ENCODE measurements at regions not wholly inside any gene's neighbourhood (a gene's known extent, or its start where the extent isn't known, plus 50 kb on each side); places are given as distances from the start of the nearest gene placed in this dataset.

GRCh38 chrX:141455103-141455502 is 129.4 kb downstream of the SPANXA1 start:
- H3K9me1 ChIP-seq (ENCODE audit: control insufficient read depth, extremely low read depth, insufficient read depth, low read length) = no peaks in the 10 kb centered on the region
- TF ChIP-seq EZH2 (IDR thresholded peaks at IDR 0.05; ENCODE audit: low read length) (no peak), CTCF (optimal IDR thresholded peaks at IDR 0.05 in 1 of 3, IDR thresholded peaks at IDR 0.05 in 1 of 3, conservative IDR thresholded peaks at IDR 0.05 in 1 of 3; ENCODE audit: extremely low read depth in 1 of 3, insufficient read depth in 2 of 3, low read length in 3 of 3) (no peak)
- no peak for DNase-seq (ENCODE audit: low read depth, low spot score)
- no peaks in the 10 kb centered on the region for H3K36me3 ChIP-seq (ENCODE audit: control insufficient read depth in 2 of 2, extremely low read depth in 1 of 2, insufficient read depth in 2 of 2, low read length in 2 of 2)
- H3K9me3 ChIP-seq (ENCODE audit: control insufficient read depth, low read depth, low read length) = no peaks in the 10 kb centered on the region
- no peaks in the 10 kb centered on the region for H3K79me2 ChIP-seq (ENCODE audit: control insufficient read depth, insufficient read depth, low read length)
- dilution Hi-C loops (cut with MboI; ENCODE audit: extremely low pct_ligation_motif_present, low sequenced_read_pairs) = no loop called here
- no peak for FAIRE-seq
- H3K27ac ChIP-seq (ENCODE audit: control insufficient read depth, insufficient read depth, low read length) = no peak overlapping the region
- H3K4me2 ChIP-seq (ENCODE audit: control insufficient read depth, extremely low read depth, insufficient read depth, low read depth, low read length) = no peak overlapping the region
- H3K4me1 ChIP-seq (ENCODE audit: control insufficient read depth, extremely low read depth, insufficient read depth, low read length) = no peaks in the 10 kb centered on the region
- no peaks in the 10 kb centered on the region for H3K27me3 ChIP-seq (ENCODE audit: control insufficient read depth, extremely low read depth, insufficient read depth, low read length)
- no peaks in the 10 kb centered on the region for H4K20me1 ChIP-seq (ENCODE audit: control insufficient read depth, extremely low read depth, insufficient read depth, low read length)
- no peak overlapping the region for H2AFZ ChIP-seq (ENCODE audit: control insufficient read depth, low read length)
- no peak overlapping the region for H3K4me3 ChIP-seq (ENCODE audit: control insufficient read depth in 2 of 3, extremely low read depth in 1 of 3, insufficient read depth in 2 of 3, low read depth in 1 of 3, low read length in 3 of 3)
- no peak overlapping the region for H3K9ac ChIP-seq (ENCODE audit: control insufficient read depth, extremely low read depth, insufficient read depth, low read length)

GRCh38 chrX:141443922-141444321 is 140.6 kb downstream of the SPANXA1 start:
- Histone ChIP-seq H3K9me3 (ENCODE audit: control insufficient read depth, low read depth, low read length) (no peaks in the 10 kb centered on the region), H3K27me3 (ENCODE audit: control insufficient read depth, extremely low read depth, insufficient read depth, low read length) (no peaks in the 10 kb centered on the region), H3K4me2 (ENCODE audit: control insufficient read depth, extremely low read depth, insufficient read depth, low read depth, low read length) (no peak overlapping the region), H3K27ac (ENCODE audit: control insufficient read depth, insufficient read depth, low read length) (no peak overlapping the region), H4K20me1 (ENCODE audit: control insufficient read depth, extremely low read depth, insufficient read depth, low read length) (no peaks in the 10 kb centered on the region), H3K79me2 (ENCODE audit: control insufficient read depth, insufficient read depth, low read length) (no peaks in the 10 kb centered on the region), H3K9ac (ENCODE audit: control insufficient read depth, extremely low read depth, insufficient read depth, low read length) (no peak overlapping the region), H3K4me1 (ENCODE audit: control insufficient read depth, extremely low read depth, insufficient read depth, low read length) (no peaks in the 10 kb centered on the region), H3K36me3 (ENCODE audit: control insufficient read depth in 2 of 2, extremely low read depth in 1 of 2, insufficient read depth in 2 of 2, low read length in 2 of 2) (no peaks in the 10 kb centered on the region), H3K9me1 (ENCODE audit: control insufficient read depth, extremely low read depth, insufficient read depth, low read length) (no peaks in the 10 kb centered on the region), H3K4me3 (ENCODE audit: control insufficient read depth in 2 of 3, extremely low read depth in 1 of 3, insufficient read depth in 2 of 3, low read depth in 1 of 3, low read length in 3 of 3) (no peak overlapping the region), H2AFZ (ENCODE audit: control insufficient read depth, low read length) (no peak overlapping the region)
- TF ChIP-seq EZH2 (IDR thresholded peaks at IDR 0.05; ENCODE audit: low read length) = no peak
- TF ChIP-seq CTCF (optimal IDR thresholded peaks at IDR 0.05 in 1 of 3, IDR thresholded peaks at IDR 0.05 in 1 of 3, conservative IDR thresholded peaks at IDR 0.05 in 1 of 3; ENCODE audit: extremely low read depth in 1 of 3, insufficient read depth in 2 of 3, low read length in 3 of 3) = no peak
- DNase-seq (ENCODE audit: low read depth, low spot score) (no peak), FAIRE-seq (no peak)
- dilution Hi-C loops (cut with MboI; ENCODE audit: extremely low pct_ligation_motif_present, low sequenced_read_pairs) = no loop called here
